Inflammatory macrophage treated with lipopolysaccharide for 4 hours (primary cell): ENCODE measurements at regions not wholly inside any gene's neighbourhood (a gene's known extent, or its start where the extent isn't known, plus 50 kb on each side); places are given as distances from the start of the nearest gene placed in this dataset.

ENCODE experiments used
- DNase-seq: peaks from one replicate; pipeline ENCODE4 v3.0.0-alpha.2; 2020

DNA sequence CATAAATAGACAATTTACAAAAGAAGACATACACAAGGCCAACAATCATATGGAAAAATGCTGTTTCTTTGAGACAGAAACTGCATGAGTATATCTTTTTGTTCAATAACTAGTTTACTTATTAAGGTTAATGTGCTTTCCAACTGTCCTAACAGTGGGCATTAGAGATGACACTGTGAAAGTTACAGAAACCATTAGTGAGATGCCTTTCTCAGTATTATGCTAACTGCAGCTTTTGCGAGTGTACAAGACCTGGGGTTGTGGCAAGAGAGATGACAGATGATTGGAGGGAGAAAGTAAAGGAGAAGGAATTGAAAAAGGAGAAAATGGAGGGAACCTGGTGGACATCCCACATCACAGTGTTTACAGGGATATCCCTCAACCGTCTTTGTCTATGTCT is 640.5 kb downstream of the ZPLD1 start:
- DNase-seq: no peak

GRCh38 chr3:103077910-103078309 is 643.1 kb downstream of the ZPLD1 start:
- no peak for DNase-seq

DNA sequence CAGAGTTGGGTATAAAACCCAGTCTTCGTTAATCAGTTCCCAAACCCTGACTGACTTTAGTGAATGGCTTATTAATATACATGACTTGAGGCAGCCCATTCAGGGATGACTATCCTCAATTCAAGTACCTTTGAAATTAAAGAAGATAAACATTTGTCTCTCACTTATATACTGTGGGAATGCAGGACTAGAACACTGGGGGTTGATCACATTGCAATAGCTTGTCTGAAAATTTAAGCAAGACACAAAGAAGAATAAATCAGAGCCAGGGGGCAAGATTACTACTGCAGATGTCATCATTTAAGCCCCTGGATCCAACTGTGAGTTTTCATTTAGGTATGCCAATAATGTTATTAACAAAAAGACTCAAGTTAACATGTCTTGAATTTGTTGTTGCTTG is 647.7 kb downstream of the ZPLD1 start:
- no peak for DNase-seq

- DNase-seq: no peak
Measured at GRCh38 chr3:103083848-103084631, 649.2 kb downstream of the ZPLD1 start.

GRCh38 chr3:103085465-103085864 is 650.6 kb downstream of the ZPLD1 start:
- DNase-seq: no peak

DNA sequence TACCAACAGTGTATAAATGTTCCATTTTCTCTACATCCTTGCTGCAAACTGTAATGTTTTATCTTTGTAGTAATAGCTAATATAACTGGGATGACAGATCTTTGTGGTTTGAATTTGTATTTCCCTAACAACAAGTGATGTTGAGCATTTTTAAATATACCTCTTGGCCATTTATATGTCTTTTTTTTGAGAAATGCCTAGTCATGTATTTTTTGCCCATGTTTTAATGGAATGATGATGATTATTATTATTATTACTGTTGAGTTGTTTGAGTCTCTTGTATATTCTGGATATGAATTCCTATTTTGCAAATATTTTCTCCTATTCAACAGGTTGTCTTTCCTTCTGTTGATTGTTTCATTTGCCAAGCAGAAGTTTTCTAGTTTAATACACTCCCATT is 654.9 kb downstream of the ZPLD1 start:
- DNase-seq: no peak

GRCh38 chr3:103105206-103105605 is 670.4 kb downstream of the ZPLD1 start:
- no peak for DNase-seq

- DNase-seq: no peak
Measured at GRCh38 chr3:103112273-103112672, 677.5 kb downstream of the ZPLD1 start.

DNA sequence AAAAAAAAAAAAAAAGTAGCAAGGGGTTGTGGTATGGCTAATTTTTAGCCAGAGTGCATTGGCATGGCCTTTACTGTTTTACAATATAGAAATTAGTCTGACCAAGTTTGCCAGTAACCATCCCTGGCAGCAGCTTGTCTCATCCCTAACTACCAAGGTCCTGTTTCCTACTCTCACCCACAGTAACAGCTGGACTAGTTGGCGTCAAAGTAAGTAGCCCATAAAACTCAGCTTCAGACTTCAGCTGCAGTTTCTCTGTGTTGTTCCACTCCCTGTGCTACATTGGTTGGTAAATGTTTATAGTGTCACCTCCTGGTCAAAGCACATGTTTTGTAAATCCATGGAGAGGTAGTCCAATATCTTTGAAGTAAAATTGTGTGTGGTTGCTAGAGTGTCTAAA is 691.3 kb downstream of the ZPLD1 start:
- DNase-seq: no peak

- no peak for DNase-seq
Measured at GRCh38 chr3:103127098-103127630, 692.3 kb downstream of the ZPLD1 start.

DNA sequence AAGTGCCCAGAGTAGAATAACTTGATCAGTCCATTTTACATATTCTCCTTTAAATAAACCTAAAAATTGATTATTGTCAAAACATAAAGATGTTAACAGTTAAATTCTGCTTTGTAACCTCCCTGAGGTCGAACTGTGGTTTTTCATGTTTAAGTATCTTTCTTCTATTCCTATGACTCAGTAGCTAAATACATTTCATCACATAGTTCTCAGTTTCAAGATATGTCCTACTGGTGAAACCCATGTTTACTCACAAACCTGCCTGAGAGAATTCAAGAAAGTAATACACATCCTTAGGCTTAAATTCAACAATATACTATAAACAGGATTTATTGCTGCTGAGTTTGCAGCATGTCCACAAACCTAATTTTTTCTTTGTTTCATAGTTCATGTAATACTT is 692.9 kb downstream of the ZPLD1 start:
- no peak for DNase-seq

- DNase-seq: no peak
Measured at GRCh38 chr3:103134023-103134724, 699.4 kb downstream of the ZPLD1 start.

- no peak for DNase-seq
Measured at GRCh38 chr3:103136621-103137020, 701.8 kb downstream of the ZPLD1 start.

- DNase-seq: no peak
Measured at GRCh38 chr3:103137830-103138229, 703.0 kb downstream of the ZPLD1 start.

- no peak for DNase-seq
Measured at GRCh38 chr3:103158183-103158582, 723.4 kb downstream of the ZPLD1 start.

GRCh38 chr3:103166890-103167289 is 732.1 kb downstream of the ZPLD1 start:
- no peak for DNase-seq

DNA sequence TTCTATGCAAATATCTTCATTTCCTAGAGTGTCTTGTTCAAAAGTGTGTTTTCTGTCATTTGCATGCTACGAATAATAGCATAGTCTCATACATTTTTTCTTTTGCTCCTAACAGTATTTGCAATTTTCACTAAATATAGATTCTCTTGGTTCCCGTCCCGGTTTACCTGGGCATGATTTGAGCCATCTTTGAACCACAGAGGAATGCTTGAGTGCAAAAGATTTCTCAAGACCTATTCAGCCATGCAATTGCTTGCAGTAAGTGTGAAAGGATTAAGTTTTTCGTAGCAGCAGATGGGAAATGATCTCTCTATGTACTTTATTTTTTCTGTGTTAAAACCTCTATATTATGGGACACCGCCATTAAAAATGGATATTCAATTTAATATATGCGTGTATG is 733.0 kb downstream of the ZPLD1 start:
- DNase-seq: no peak

DNA sequence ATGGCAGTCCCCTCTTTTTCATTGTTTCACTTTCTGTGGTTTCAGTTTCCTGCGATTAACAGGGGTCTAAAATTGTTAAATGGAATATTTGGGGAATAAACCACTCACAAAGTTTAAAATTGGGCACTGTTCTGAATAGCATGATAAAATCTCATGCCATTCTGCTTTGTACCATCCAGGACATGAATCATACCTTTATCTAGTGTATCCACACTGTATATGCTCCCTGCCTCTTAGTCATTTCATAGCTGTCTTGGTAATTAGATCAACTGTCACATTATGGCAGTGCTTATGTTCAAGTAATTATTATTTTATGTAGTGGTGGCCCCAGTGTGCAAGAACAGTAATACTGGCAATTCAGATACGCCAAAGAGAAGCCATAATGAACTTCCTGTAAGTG is 734.5 kb downstream of the ZPLD1 start:
- no peak for DNase-seq

GRCh38 chr3:103170651-103171050 is 735.8 kb downstream of the ZPLD1 start:
- no peak for DNase-seq

GRCh38 chr3:103173940-103174339 is 739.1 kb downstream of the ZPLD1 start:
- no peak for DNase-seq

DNA sequence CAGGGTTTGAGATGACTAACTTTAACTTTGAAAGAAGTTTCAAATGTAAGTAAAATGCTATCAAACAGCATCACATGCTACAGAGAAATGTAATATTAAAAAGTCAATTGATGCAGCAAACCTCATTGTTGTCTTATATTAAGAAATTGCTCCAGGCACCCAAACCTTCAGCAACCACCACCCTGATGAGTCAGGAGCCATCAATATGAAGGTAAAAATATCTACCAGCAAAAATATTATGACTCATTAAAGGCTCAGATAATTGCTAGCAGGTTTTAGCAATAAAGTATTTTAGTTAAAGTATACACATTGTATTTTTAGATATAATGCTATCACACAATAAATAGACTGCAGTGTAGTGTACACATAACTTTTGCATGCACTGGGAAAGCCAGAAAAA is 746.3 kb downstream of the ZPLD1 start:
- no peak for DNase-seq

DNA sequence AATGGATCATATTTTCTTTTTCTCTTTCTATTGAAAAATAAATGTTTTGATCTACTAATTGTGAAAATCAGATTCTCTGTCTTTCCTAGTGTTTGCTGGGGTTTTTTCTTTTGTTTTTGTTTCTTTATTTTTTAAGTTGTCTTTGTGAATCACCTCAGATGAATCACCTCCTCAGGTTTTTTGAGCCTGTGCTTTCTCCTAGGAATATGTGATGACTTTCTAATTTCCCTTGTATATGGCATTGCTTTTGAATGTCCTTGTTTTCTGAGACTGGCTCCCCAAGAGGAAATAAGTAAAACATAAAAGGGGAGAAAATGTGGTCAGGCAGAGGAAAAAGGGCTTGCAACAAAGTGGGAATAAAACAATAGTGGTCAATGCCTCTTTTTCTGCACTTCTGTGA is 750.0 kb downstream of the ZPLD1 start:
- DNase-seq: no peak

GRCh38 chr3:103189941-103190340 is 755.1 kb downstream of the ZPLD1 start:
- DNase-seq: no peak

- DNase-seq: no peak
Measured at GRCh38 chr3:103195216-103195615, 760.4 kb downstream of the ZPLD1 start.
